Activated CD4-positive, alpha-beta T cell treated with anti-CD3 and anti-CD28 coated beads for 4 hours (primary cell): ENCODE measurements at regions not wholly inside any gene's neighbourhood (a gene's known extent, or its start where the extent isn't known, plus 50 kb on each side); places are given as distances from the start of the nearest gene placed in this dataset.
"Not testable (repeated sequence)": the region's sequence is repeated elsewhere in the genome, so short reads cannot be mapped to it uniquely, and the experiment has no call there.

Experiments
- DNase-seq, 2 donors: peaks; one replicate each; pipeline ENCODE4 v3.0.0-alpha.2; 2020

GRCh38 chr15:99486371-99487336 lies 79.1 kb upstream of the MEF2A start:
- no peak for DNase-seq

GRCh38 chr15:99487337-99487730 lies 78.5 kb upstream of the MEF2A start:
- no peak for DNase-seq

GRCh38 chr15:99492275-99492674 lies 73.5 kb upstream of the MEF2A start:
- DNase-seq = no peak

GRCh38 chr15:99492716-99493115 lies 73.1 kb upstream of the MEF2A start:
- no peak for DNase-seq

- no peak for DNase-seq
Measured at GRCh38 chr15:99493461-99493860, 72.3 kb upstream of the MEF2A start.

GRCh38 chr15:99494536-99495233 lies 71.1 kb upstream of the MEF2A start:
- not testable (repeated sequence) for DNase-seq

GRCh38 chr15:99495430-99496301 lies 70.1 kb upstream of the MEF2A start:
- no peak for DNase-seq

GRCh38 chr15:99496302-99496629 lies 69.5 kb upstream of the MEF2A start:
- no peak for DNase-seq

GRCh38 chr15:99502182-99502581 lies 63.6 kb upstream of the MEF2A start:
- no peak for DNase-seq

GRCh38 chr15:99502661-99503060 lies 63.1 kb upstream of the MEF2A start:
- no peak for DNase-seq

GRCh38 chr15:99503411-99503810 lies 62.4 kb upstream of the MEF2A start:
- DNase-seq = no peak

GRCh38 chr15:99504071-99504822 lies 61.5 kb upstream of the MEF2A start:
- DNase-seq = no peak

- no peak for DNase-seq
Measured at GRCh38 chr15:99504823-99505551, 60.8 kb upstream of the MEF2A start.

- DNase-seq = no peak
Measured at GRCh38 chr15:99506399-99506798, 59.4 kb upstream of the MEF2A start.

GRCh38 chr15:99507016-99507503 lies 58.7 kb upstream of the MEF2A start:
- no peak for DNase-seq

- no peak for DNase-seq
Measured at GRCh38 chr15:99507504-99508310, 58.1 kb upstream of the MEF2A start.

- no peak for DNase-seq
Measured at GRCh38 chr15:99508311-99508645, 57.5 kb upstream of the MEF2A start.

- DNase-seq = no peak
Measured at GRCh38 chr15:99508852-99509251, 56.9 kb upstream of the MEF2A start.

GRCh38 chr15:99509686-99510461 lies 55.9 kb upstream of the MEF2A start:
- DNase-seq = no peak

- DNase-seq = no peak
Measured at GRCh38 chr15:99511531-99511865, 54.3 kb upstream of the MEF2A start.
